Peyer's patch (tissue), 4 donors: ENCODE measurements at regions not wholly inside any gene's neighbourhood (a gene's known extent, or its start where the extent isn't known, plus 50 kb on each side); places are given as distances from the start of the nearest gene placed in this dataset.

Experiments used
- CTCF ChIP-seq, 6 experiments: fragments of 450-650 bp in 4 of 6; fragments of 200-600 bp in 2 of 6; sonication (generic) in 1 of 6; IDR thresholded peaks; one replicate each; pipeline ENCODE4 v1.5.1; 2017 to 2019; ENCODE audit warnings: antibody characterized with exemption in 6 of 6, mild to moderate bottlenecking in 3 of 6, moderate library complexity in 1 of 6
- POLR2A ChIP-seq, 2 donors: fragments of 450-650 bp; IDR thresholded peaks; one replicate each; pipeline ENCODE4 v1.5.1; 2017; ENCODE audit warnings: antibody characterized with exemption in 2 of 2, mild to moderate bottlenecking in 2 of 2, moderate library complexity in 2 of 2

GRCh38 chr6:3619201-3619600, 132.3 kb downstream of the PXDC1 start:
- TF ChIP-seq CTCF (IDR thresholded peaks at IDR 0.05), result no peak
- TF ChIP-seq POLR2A (IDR thresholded peaks at IDR 0.05), result no peak
